ENCODE measurements at regions not wholly inside any gene's neighbourhood (a gene's known extent, or its start where the extent isn't known, plus 50 kb on each side); places are given as distances from the start of the nearest gene placed in this dataset.

DNA sequence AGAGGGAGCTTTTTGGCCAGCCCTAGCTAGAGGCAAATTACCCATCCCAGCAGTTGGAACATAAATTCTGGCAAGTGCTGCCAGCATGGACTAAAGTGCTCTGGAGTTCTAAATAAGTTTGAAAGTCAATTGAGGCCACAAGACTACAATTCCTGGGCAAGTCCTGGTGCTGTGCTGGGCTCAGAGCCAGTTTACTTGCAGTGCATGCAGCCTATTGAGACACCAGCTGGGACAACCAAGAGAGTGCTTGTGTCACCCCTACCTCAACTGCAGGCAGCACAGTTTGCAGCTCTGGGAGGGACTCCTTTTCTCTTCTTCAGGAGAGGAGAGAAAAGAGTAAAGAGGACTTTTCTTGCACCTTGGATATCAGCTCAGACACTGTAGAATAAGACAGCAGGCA lies 277.2 kb upstream of the TMEFF2 start:
- no peaks in the 10 kb centered on the region for H3K9me3 ChIP-seq (ENCODE audit: control insufficient read depth in 1 of 2, insufficient read depth in 1 of 2, low read depth in 1 of 2, low read length in 2 of 2)
- H3K9ac ChIP-seq (ENCODE audit: low read length), result no peak overlapping the region
- H3K9me2 ChIP-seq (ENCODE audit: insufficient read depth), result no peaks in the 10 kb centered on the region
- intact Hi-C loops (cut with micrococcal nuclease), result no loop called here
- no peak overlapping the region for H2AFZ ChIP-seq (ENCODE audit: low read depth, low read length, poor library complexity, severe bottlenecking)
- no peaks in the 10 kb centered on the region for H3K4me1 ChIP-seq (ENCODE audit: control insufficient read depth in 1 of 2, insufficient read depth in 2 of 2, low read length in 2 of 2)
- no peaks in the 10 kb centered on the region for H4K20me1 ChIP-seq (ENCODE audit: insufficient read depth)
- no peaks in the 10 kb centered on the region for H3K79me2 ChIP-seq (ENCODE audit: insufficient read depth, low read length)
- no peaks in the 10 kb centered on the region for H3K36me3 ChIP-seq (ENCODE audit: control insufficient read depth in 1 of 2, insufficient read depth in 2 of 2, low read length in 2 of 2)
- no peak for DNase-seq (ENCODE audit: low read depth, low spot score)
- H3K27ac ChIP-seq (ENCODE audit: low read depth, low read length), result no peak overlapping the region
- no peak overlapping the region for H3K4me2 ChIP-seq (ENCODE audit: low read length)
- no TSS peak for BruUV-seq (replicated peaks)
- no peaks in the 10 kb centered on the region for H3K27me3 ChIP-seq (ENCODE audit: insufficient read depth, low read length)
- no peak overlapping the region for H3K4me3 ChIP-seq (replicated peaks in 1 of 2; ENCODE audit: low read depth in 1 of 2, low read length in 2 of 2)
- ATAC-seq, result no peak
- ChIA-PET POLR2A (no interaction called here), RAD21 (ENCODE audit: low non-redundant PET in 1 of 2, low total read pairs in 2 of 2, uncharacterized antibody in 2 of 2, unreplicated experiment in 2 of 2) (no interaction called here), CTCF (no interaction called here)
- TF ChIP-seq SP1 (IDR thresholded peaks at IDR 0.05; ENCODE audit: low read depth) (no peak), SIN3A (IDR thresholded peaks at IDR 0.05; ENCODE audit: low read depth) (no peak), POLR2AphosphoS5 (IDR thresholded peaks at IDR 0.05; ENCODE audit: low read depth, low read length) (no peak), REST (IDR thresholded peaks at IDR 0.05; ENCODE audit: low read depth) (no peak), CEBPB (IDR thresholded peaks at IDR 0.05; ENCODE audit: low read depth) (no peak), MAX (IDR thresholded peaks at IDR 0.05) (no peak), EGR1 (IDR thresholded peaks at IDR 0.05; ENCODE audit: low read depth) (no peak), SRF (IDR thresholded peaks at IDR 0.05; ENCODE audit: low read depth) (no peak), ZNF274 (IDR thresholded peaks at IDR 0.05; ENCODE audit: low read depth, low read length) (no peak), YY1 (IDR thresholded peaks at IDR 0.05; ENCODE audit: extremely low read depth, insufficient replicate concordance, low read depth, low read length) (no peak), FOSL1 (IDR thresholded peaks at IDR 0.05; ENCODE audit: low read depth) (no peak)
- TF ChIP-seq, protein P1, sequence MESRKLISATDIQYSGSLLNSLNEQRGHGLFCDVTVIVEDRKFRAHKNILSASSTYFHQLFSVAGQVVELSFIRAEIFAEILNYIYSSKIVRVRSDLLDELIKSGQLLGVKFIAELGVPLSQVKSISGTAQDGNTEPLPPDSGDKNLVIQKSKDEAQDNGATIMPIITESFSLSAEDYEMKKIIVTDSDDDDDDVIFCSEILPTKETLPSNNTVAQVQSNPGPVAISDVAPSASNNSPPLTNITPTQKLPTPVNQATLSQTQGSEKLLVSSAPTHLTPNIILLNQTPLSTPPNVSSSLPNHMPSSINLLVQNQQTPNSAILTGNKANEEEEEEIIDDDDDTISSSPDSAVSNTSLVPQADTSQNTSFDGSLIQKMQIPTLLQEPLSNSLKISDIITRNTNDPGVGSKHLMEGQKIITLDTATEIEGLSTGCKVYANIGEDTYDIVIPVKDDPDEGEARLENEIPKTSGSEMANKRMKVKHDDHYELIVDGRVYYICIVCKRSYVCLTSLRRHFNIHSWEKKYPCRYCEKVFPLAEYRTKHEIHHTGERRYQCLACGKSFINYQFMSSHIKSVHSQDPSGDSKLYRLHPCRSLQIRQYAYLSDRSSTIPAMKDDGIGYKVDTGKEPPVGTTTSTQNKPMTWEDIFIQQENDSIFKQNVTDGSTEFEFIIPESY (IDR thresholded peaks at IDR 0.05; ENCODE audit: extremely low read depth, insufficient replicate concordance, low read length), result no peak

All from HCT116 (cell line).